Hepatocyte (in vitro differentiated cells): ENCODE measurements at regions not wholly inside any gene's neighbourhood (a gene's known extent, or its start where the extent isn't known, plus 50 kb on each side); places are given as distances from the start of the nearest gene placed in this dataset.

Source experiments
- DNase-seq: peaks from one replicate; pipeline ENCODE4 v3.0.0-alpha.2; 2016; ENCODE audit warnings: low spot score
- H2AFZ ChIP-seq: fragments of 200-600 bp; sonication (generic); 2 replicates; pipeline ENCODE4 v1.6.0; 2016; ENCODE audit warnings: antibody characterized with exemption, mild to moderate bottlenecking
- H3K27ac ChIP-seq: fragments of 200-600 bp; sonication (generic); 2 replicates; pipeline ENCODE4 v1.5.1; 2016; ENCODE audit warnings: mild to moderate bottlenecking
- H3K27me3 ChIP-seq: fragments of 200-600 bp; sonication (generic); 2 replicates; pipeline ENCODE4 v1.6.1; 2016
- H3K36me3 ChIP-seq: fragments of 200-600 bp; sonication (generic); replicated peaks from 2 replicates; pipeline ENCODE4 v1.5.1; 2016; ENCODE audit warnings: low read depth; ENCODE audit not compliant: insufficient read depth
- H3K4me1 ChIP-seq: fragments of 200-600 bp; sonication (generic); 2 replicates; pipeline ENCODE4 v1.5.1; 2016; ENCODE audit warnings: mild to moderate bottlenecking, moderate library complexity; ENCODE audit not compliant: insufficient read depth
- H3K4me2 ChIP-seq: fragments of 200-600 bp; sonication (generic); 2 replicates; pipeline ENCODE4 v1.6.0; 2016
- H3K4me3 ChIP-seq: fragments of 200-600 bp; sonication (generic); 2 replicates; pipeline ENCODE4 v1.5.1; 2016; ENCODE audit warnings: mild to moderate bottlenecking
- H3K79me2 ChIP-seq: fragments of 200-600 bp; sonication (generic); 2 replicates; pipeline ENCODE4 v1.6.0; 2017; ENCODE audit warnings: mild to moderate bottlenecking
- H3K9me2 ChIP-seq: fragments of 200-600 bp; sonication (generic); replicated peaks from 2 replicates; pipeline ENCODE4 v1.6.0; 2017; ENCODE audit warnings: mild to moderate bottlenecking; ENCODE audit not compliant: insufficient read depth
- H3K9me3 ChIP-seq: fragments of 200-600 bp; sonication (generic); 2 replicates; pipeline ENCODE4 v1.5.1; 2016; ENCODE audit warnings: low read depth, mild to moderate bottlenecking
- H4K20me1 ChIP-seq: fragments of 200-600 bp; sonication (generic); 2 replicates; pipeline ENCODE4 v1.6.0; 2016; ENCODE audit warnings: mild to moderate bottlenecking; ENCODE audit not compliant: insufficient read depth, poor library complexity, severe bottlenecking
- EZH2 ChIP-seq: fragments of 200-600 bp; sonication (generic); IDR thresholded peaks from 2 replicates; pipeline ENCODE4 v1.6.1; 2016; ENCODE audit warnings: antibody characterized with exemption, mild to moderate bottlenecking, borderline replicate concordance
- EZH2phosphoT487 ChIP-seq: fragments of 200-600 bp; sonication (generic); IDR thresholded peaks from one replicate; pipeline ENCODE4 v1.6.1; 2018; ENCODE audit warnings: antibody characterized with exemption, mild to moderate bottlenecking, low read depth, moderate library complexity; ENCODE audit not compliant: unreplicated experiment, severe bottlenecking
- WGBS: methylation state at CpG from one replicate; pipeline ENCODE4 v1.1.6; 2016; ENCODE audit warnings: low lambda C conversion rate; ENCODE audit errors: missing lambda C conversion rate; 5-methylcytosine and 5-hydroxymethylcytosine counted together
- TF ChIP-seq, protein P1 (sequence below): fragments of 200-600 bp; sonication (generic); IDR thresholded peaks from 2 replicates; pipeline ENCODE4 v1.5.1; 2016; ENCODE audit warnings: antibody characterized with exemption, mild to moderate bottlenecking; ENCODE audit not compliant: poor library complexity

DNA sequence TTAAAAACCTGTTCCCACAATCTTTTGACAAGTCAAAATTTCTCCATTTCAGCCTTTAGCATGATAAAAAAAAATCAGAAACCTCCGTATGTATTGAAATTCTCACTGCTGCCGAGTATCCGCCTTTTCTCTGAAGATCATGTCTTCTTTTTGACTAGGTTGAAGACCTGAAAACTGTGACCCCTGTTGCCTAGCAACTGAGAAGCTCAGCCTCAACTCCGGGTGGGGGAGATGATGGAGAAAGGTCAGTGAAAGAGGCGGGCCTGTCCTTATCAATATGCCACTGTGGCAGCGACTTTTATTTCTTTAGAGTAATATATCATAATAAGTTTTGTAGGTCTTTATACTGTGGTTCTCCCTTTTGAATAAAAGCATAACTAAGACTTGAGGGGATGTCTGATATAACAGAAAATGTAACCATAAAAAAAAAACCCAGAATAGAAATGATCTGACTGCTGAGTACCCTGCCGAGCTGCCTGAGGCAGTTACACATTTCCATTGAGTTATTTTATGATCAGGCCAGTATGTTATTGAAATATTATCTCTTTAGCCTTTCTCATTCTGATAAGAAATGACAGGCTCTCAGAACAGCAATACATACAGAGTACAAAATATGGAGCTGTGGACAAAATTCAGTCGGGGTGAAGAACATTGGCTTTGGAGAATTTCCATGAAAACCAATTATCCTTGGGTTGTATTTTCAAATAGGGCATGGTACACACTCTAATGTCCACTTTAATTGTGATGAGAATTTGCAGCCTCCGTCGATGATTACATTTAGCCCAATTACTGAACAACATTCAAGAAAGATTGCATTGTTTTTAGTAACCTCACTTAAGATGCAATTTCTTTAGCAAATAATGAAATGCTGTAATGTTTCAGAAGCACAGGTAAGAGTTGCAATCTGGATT, 136.7 kb upstream of the EEF1E1 start:
- Histone ChIP-seq H3K4me2 (no peak overlapping the region), H3K4me3 (no peak overlapping the region), H3K9me2 (no peaks in the 10 kb centered on the region), H3K36me3 (no peaks in the 10 kb centered on the region), H2AFZ (no peak overlapping the region), H3K9me3 (no peaks in the 10 kb centered on the region), H4K20me1 (no peaks in the 10 kb centered on the region), H3K4me1 (peaks cover 17% of the 10 kb centered on the region), H3K27ac (no peak overlapping the region), H3K27me3 (no peaks in the 10 kb centered on the region), H3K79me2 (no peaks in the 10 kb centered on the region)
- WGBS, result 60% methylated on average over 10 of the region's 10 CpGs
- no peak for DNase-seq
- TF ChIP-seq EZH2 (no peak), EZH2phosphoT487 (no peak)
- TF ChIP-seq, protein P1, sequence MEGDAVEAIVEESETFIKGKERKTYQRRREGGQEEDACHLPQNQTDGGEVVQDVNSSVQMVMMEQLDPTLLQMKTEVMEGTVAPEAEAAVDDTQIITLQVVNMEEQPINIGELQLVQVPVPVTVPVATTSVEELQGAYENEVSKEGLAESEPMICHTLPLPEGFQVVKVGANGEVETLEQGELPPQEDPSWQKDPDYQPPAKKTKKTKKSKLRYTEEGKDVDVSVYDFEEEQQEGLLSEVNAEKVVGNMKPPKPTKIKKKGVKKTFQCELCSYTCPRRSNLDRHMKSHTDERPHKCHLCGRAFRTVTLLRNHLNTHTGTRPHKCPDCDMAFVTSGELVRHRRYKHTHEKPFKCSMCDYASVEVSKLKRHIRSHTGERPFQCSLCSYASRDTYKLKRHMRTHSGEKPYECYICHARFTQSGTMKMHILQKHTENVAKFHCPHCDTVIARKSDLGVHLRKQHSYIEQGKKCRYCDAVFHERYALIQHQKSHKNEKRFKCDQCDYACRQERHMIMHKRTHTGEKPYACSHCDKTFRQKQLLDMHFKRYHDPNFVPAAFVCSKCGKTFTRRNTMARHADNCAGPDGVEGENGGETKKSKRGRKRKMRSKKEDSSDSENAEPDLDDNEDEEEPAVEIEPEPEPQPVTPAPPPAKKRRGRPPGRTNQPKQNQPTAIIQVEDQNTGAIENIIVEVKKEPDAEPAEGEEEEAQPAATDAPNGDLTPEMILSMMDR, result no peak

DNA sequence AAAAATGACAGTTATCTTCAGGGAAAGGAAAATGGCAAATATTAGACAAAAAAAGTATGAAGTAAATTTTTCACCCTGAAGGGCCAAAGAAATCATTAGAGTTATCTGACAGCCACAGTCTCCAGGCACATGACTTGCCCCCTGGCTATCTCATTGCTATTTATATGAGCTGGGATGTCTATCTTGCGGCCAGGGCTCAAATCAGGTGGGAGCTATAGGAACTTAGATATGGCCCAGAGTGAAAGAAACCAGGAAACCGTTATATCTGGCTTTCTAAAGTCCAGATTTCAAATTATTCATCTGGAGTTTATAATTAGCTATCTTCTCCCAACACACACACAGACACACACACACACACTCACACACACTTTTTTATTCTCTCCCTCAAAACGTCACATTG, 135.3 kb upstream of the EEF1E1 start:
- WGBS, result 68% methylated on average over 3 of the region's 3 CpGs
- peaks cover 10% of the 10 kb centered on the region for H3K4me1 ChIP-seq

DNA sequence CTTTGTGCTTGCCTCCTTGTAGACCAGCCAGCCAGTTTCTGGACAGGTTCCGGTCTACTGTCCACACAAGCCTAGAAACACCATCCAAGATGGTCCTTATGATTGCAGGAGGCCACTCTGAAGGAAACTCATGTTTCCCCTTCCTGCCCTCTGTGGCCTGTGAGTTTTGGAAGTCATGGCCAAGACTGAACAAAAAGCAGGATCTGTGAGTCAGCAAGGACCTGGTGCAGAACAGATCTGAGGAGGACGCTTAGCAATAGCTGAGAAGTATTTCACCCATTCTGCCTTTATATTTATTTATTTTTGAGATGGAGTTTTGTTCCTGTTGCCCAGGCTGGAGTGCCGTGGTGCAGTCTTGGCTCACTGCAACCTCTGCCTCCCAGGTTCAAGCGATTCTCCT, 134.6 kb upstream of the EEF1E1 start:
- no peaks in the 10 kb centered on the region for H3K9me3 ChIP-seq
- no peak for DNase-seq
- H3K4me3 ChIP-seq, result no peak overlapping the region
- peaks cover 10% of the 10 kb centered on the region for H3K4me1 ChIP-seq
- no peaks in the 10 kb centered on the region for H4K20me1 ChIP-seq
- no peak overlapping the region for H2AFZ ChIP-seq
- no peaks in the 10 kb centered on the region for H3K36me3 ChIP-seq
- 84% methylated on average over 4 of the region's 4 CpGs for WGBS
- no peak overlapping the region for H3K4me2 ChIP-seq
- H3K27ac ChIP-seq, result no peak overlapping the region
- TF ChIP-seq EZH2, result no peak
- TF ChIP-seq EZH2phosphoT487, result no peak
- TF ChIP-seq, protein P1, result no peak
- H3K27me3 ChIP-seq, result no peaks in the 10 kb centered on the region
- H3K79me2 ChIP-seq, result no peaks in the 10 kb centered on the region
- no peaks in the 10 kb centered on the region for H3K9me2 ChIP-seq

More for the DNA sequence above, 135.3 kb upstream of the EEF1E1 start:
- Histone ChIP-seq H3K36me3 (no peaks in the 10 kb centered on the region), H3K9me3 (no peaks in the 10 kb centered on the region), H3K9me2 (no peaks in the 10 kb centered on the region), H4K20me1 (no peaks in the 10 kb centered on the region), H2AFZ (no peak overlapping the region), H3K4me3 (no peak overlapping the region), H3K79me2 (no peaks in the 10 kb centered on the region), H3K27me3 (no peaks in the 10 kb centered on the region), H3K27ac (no peak overlapping the region), H3K4me2 (no peak overlapping the region)
- TF ChIP-seq, protein P1, result no peak
- TF ChIP-seq EZH2phosphoT487 (no peak), EZH2 (no peak)
- no peak for DNase-seq
